OCI-LY3 (cell line): ENCODE measurements at regions not wholly inside any gene's neighbourhood (a gene's known extent, or its start where the extent isn't known, plus 50 kb on each side); places are given as distances from the start of the nearest gene placed in this dataset.

ENCODE experiments used
- CTCF ChIP-seq: fragments of 200-600, 300-600 bp; sonication (generic); IDR thresholded peaks from 2 replicates; pipeline ENCODE4 v1.5.1; 2014; ENCODE audit warnings: antibody characterized with exemption, low read length, low read depth
- EZH2phosphoT487 ChIP-seq: fragments of 200-600 bp; shearing (Covaris generic); IDR thresholded peaks from 2 replicates; pipeline ENCODE4 v1.6.1; 2018; ENCODE audit warnings: antibody characterized with exemption, mixed run types, low read depth

GRCh38 chr5:51279983-51280706 is 103.1 kb upstream of the ISL1 start:
- TF ChIP-seq CTCF (no peak), EZH2phosphoT487 (no peak)
